Neuronal stem cell (in vitro differentiated cells): ENCODE measurements at regions not wholly inside any gene's neighbourhood (a gene's known extent, or its start where the extent isn't known, plus 50 kb on each side); places are given as distances from the start of the nearest gene placed in this dataset.

ENCODE experiments used
- DNase-seq: peaks from one replicate; pipeline ENCODE4 v3.0.0-alpha.2; 2013; ENCODE audit warnings: low spot score
- H2AFZ ChIP-seq: one replicate; pipeline ENCODE4 v1.6.1; 2013; ENCODE audit warnings: mild to moderate bottlenecking, low read length, inconsistent platforms
- H2AK5ac ChIP-seq: 2 replicates; pipeline ENCODE4 v1.6.1; 2013; ENCODE audit warnings: low read depth, mild to moderate bottlenecking, inconsistent platforms, low read length, moderate library complexity, mixed read lengths
- H2BK120ac ChIP-seq: 2 replicates; pipeline ENCODE4 v1.6.1; 2013; ENCODE audit warnings: low read depth, mild to moderate bottlenecking, inconsistent platforms, low read length, moderate library complexity, mixed read lengths
- H2BK12ac ChIP-seq: one replicate; pipeline ENCODE4 v1.6.1; 2013; ENCODE audit warnings: low read length, inconsistent platforms
- H2BK15ac ChIP-seq: 2 replicates; pipeline ENCODE4 v1.6.1; 2013; ENCODE audit warnings: mild to moderate bottlenecking, low read length, inconsistent platforms, mixed read lengths
- H2BK5ac ChIP-seq: one replicate; pipeline ENCODE4 v1.6.1; 2013; ENCODE audit warnings: inconsistent platforms, mild to moderate bottlenecking, low read length, moderate library complexity
- H3K14ac ChIP-seq: one replicate; pipeline ENCODE4 v1.6.1; 2013; ENCODE audit warnings: low read length, inconsistent platforms
- H3K18ac ChIP-seq: 2 replicates; pipeline ENCODE4 v1.6.1; 2013; ENCODE audit warnings: low read length, inconsistent platforms
- H3K23ac ChIP-seq: 2 replicates; pipeline ENCODE4 v1.6.1; 2013; ENCODE audit warnings: low read depth, mild to moderate bottlenecking, mixed read lengths, low read length, inconsistent platforms; ENCODE audit not compliant: poor library complexity
- H3K27ac ChIP-seq: replicated peaks from 3 replicates; pipeline ENCODE4 v1.5.1; 2013; ENCODE audit warnings: low read length, inconsistent platforms
- H3K27me3 ChIP-seq, 3 experiments: 2 replicates each; pipeline ENCODE4 v1.6.1; 2013; ENCODE audit warnings: low read length in 3 of 3, mild to moderate bottlenecking in 2 of 3, inconsistent platforms in 1 of 3, low read depth in 1 of 3, mixed read lengths in 1 of 3, moderate library complexity in 1 of 3; ENCODE audit not compliant: control insufficient read depth in 3 of 3, insufficient read depth in 3 of 3
- H3K36me3 ChIP-seq, 2 donors: replicated peaks in 1 of 2; 2 replicates each; pipeline ENCODE4 v1.6.1; 2013; ENCODE audit warnings: low read length in 2 of 2; ENCODE audit not compliant: control insufficient read depth in 2 of 2, insufficient read depth in 2 of 2
- H3K4ac ChIP-seq: 2 replicates; pipeline ENCODE4 v1.6.1; 2013; ENCODE audit warnings: inconsistent platforms, mild to moderate bottlenecking, low read length, moderate library complexity
- H3K4me1 ChIP-seq, 2 donors: 1 replicate in 1 of 2; 2 replicates in 1 of 2; pipeline ENCODE4 v1.6.1; 2013; ENCODE audit warnings: low read length in 2 of 2, low read depth in 1 of 2; ENCODE audit not compliant: control insufficient read depth in 2 of 2, insufficient read depth in 1 of 2
- H3K4me2 ChIP-seq: one replicate; pipeline ENCODE4 v1.6.1; 2013; ENCODE audit warnings: mild to moderate bottlenecking, low read length, inconsistent platforms; ENCODE audit not compliant: insufficient read depth, poor library complexity, severe bottlenecking
- H3K4me3 ChIP-seq, 2 donors: 2 replicates each; pipeline ENCODE4 v1.5.1; 2013; ENCODE audit warnings: low read length in 2 of 2, mild to moderate bottlenecking in 2 of 2, inconsistent platforms in 1 of 2, moderate library complexity in 1 of 2
- H3K79me1 ChIP-seq: one replicate; pipeline ENCODE4 v1.6.1; 2013; ENCODE audit warnings: low read depth, mild to moderate bottlenecking, inconsistent platforms, low read length, moderate library complexity
- H3K9ac ChIP-seq: one replicate; pipeline ENCODE4 v1.6.1; 2013; ENCODE audit warnings: mild to moderate bottlenecking, low read depth, low read length, inconsistent platforms; ENCODE audit not compliant: poor library complexity
- H3K9me3 ChIP-seq, 2 donors: replicated peaks in 1 of 2; 2 replicates each; pipeline versions ENCODE3 to v1.6.1; 2013; ENCODE audit warnings: low read length in 2 of 2, mild to moderate bottlenecking in 2 of 2, inconsistent platforms in 1 of 2, low read depth in 1 of 2, mixed read lengths in 1 of 2, moderate library complexity in 1 of 2; ENCODE audit not compliant: control insufficient read depth in 2 of 2, insufficient read depth in 1 of 2
- H4K8ac ChIP-seq: one replicate; pipeline ENCODE4 v1.6.1; 2013; ENCODE audit warnings: low read depth, mild to moderate bottlenecking, inconsistent platforms, low read length, moderate library complexity
- H4K91ac ChIP-seq: one replicate; pipeline ENCODE4 v1.6.1; 2013; ENCODE audit warnings: low read length, low read depth, mild to moderate bottlenecking, inconsistent platforms; ENCODE audit not compliant: poor library complexity
- WGBS, 2 donors: extraction: QIAGEN DNeasy Blood & Tissue Kit; methylation state at CpG; one replicate each; pipeline ENCODE4 v1.1.7; 2013; ENCODE audit warnings: missing lambda C conversion rate in 2 of 2, mixed read lengths in 1 of 2; ENCODE audit not compliant: insufficient read length in 2 of 2, insufficient replicate concordance in 1 of 2; ENCODE audit errors: extremely low coverage in 2 of 2; 5-methylcytosine and 5-hydroxymethylcytosine counted together

- no peaks in the 10 kb centered on the region for H3K79me1 ChIP-seq
- H3K18ac ChIP-seq: no peak overlapping the region
- no peak overlapping the region for H2AFZ ChIP-seq
- H3K9ac ChIP-seq: no peak overlapping the region
- no peak overlapping the region for H2BK12ac ChIP-seq
- no peak overlapping the region for H4K8ac ChIP-seq
- H2BK15ac ChIP-seq: no peak overlapping the region
- H2BK120ac ChIP-seq: no peak overlapping the region
- no peak overlapping the region for H3K4me2 ChIP-seq
- H3K4me3 ChIP-seq: no peak overlapping the region
- no peak for DNase-seq
- H3K23ac ChIP-seq: no peak overlapping the region
- no peak overlapping the region for H3K14ac ChIP-seq
- no peaks in the 10 kb centered on the region for H3K36me3 ChIP-seq
- H3K27me3 ChIP-seq: no peaks in the 10 kb centered on the region
- no peaks in the 10 kb centered on the region for H3K9me3 ChIP-seq
- no peak overlapping the region for H3K4ac ChIP-seq
- H2BK5ac ChIP-seq: no peak overlapping the region
- H3K27ac ChIP-seq: no peak overlapping the region
- no peaks in the 10 kb centered on the region for H3K4me1 ChIP-seq
- no peak overlapping the region for H4K91ac ChIP-seq
- no CpG with 5 or more reads among the region's 2 CpGs for WGBS, 2 donors
- no peak overlapping the region for H2AK5ac ChIP-seq
These were observed 1031.6 kb upstream of the CNTN5 start for GRCh38 chr11:97989121-97989520.

- Histone ChIP-seq H2BK5ac (no peak overlapping the region), H2AFZ (no peak overlapping the region), H3K9me3 (no peaks in the 10 kb centered on the region), H3K27ac (no peak overlapping the region), H3K36me3 (no peaks in the 10 kb centered on the region), H3K14ac (no peak overlapping the region), H2BK120ac (no peak overlapping the region), H4K91ac (no peak overlapping the region), H3K4me3 (no peak overlapping the region), H3K27me3 (no peaks in the 10 kb centered on the region), H3K4ac (no peak overlapping the region), H3K4me2 (no peak overlapping the region), H4K8ac (no peak overlapping the region), H2BK12ac (no peak overlapping the region), H3K79me1 (no peaks in the 10 kb centered on the region), H3K23ac (no peak overlapping the region), H2AK5ac (no peak overlapping the region), H3K9ac (no peak overlapping the region), H3K4me1 (no peaks in the 10 kb centered on the region), H2BK15ac (no peak overlapping the region), H3K18ac (no peak overlapping the region)
- no CpG with 5 or more reads among the region's 4 CpGs for WGBS, 2 donors
- DNase-seq: no peak
These were observed 1030.4 kb upstream of the CNTN5 start for GRCh38 chr11:97990162-97990920.

- Histone ChIP-seq H3K79me1 (no peaks in the 10 kb centered on the region), H3K9me3 (no peaks in the 10 kb centered on the region), H3K14ac (no peak overlapping the region), H2BK120ac (no peak overlapping the region), H3K4ac (no peak overlapping the region), H4K8ac (no peak overlapping the region), H2BK5ac (no peak overlapping the region), H2AK5ac (no peak overlapping the region), H3K36me3 (no peaks in the 10 kb centered on the region), H3K4me2 (no peak overlapping the region), H3K4me3 (no peak overlapping the region), H2BK15ac (no peak overlapping the region), H2BK12ac (no peak overlapping the region), H3K18ac (no peak overlapping the region), H3K9ac (no peak overlapping the region), H3K27me3 (no peaks in the 10 kb centered on the region), H3K4me1 (peaks cover 0 to 3% of the 10 kb centered on the region in 2 donors), H3K23ac (no peak overlapping the region), H4K91ac (no peak overlapping the region), H3K27ac (no peak overlapping the region), H2AFZ (no peak overlapping the region)
- WGBS, 2 donors: no CpG with 5 or more reads among the region's 4 CpGs
- no peak for DNase-seq
These were observed 1027.2 kb upstream of the CNTN5 start for GRCh38 chr11:97993562-97993961.

GRCh38 chr11:97995874-97996273 lies 1024.9 kb upstream of the CNTN5 start:
- Histone ChIP-seq H2BK5ac (no peak overlapping the region), H3K4me2 (no peak overlapping the region), H4K8ac (no peak overlapping the region), H3K27ac (no peak overlapping the region), H3K4me1 (peaks cover 0 to 3% of the 10 kb centered on the region in 2 donors), H3K4me3 (no peak overlapping the region), H3K14ac (no peak overlapping the region), H2AFZ (no peak overlapping the region), H3K9ac (no peak overlapping the region), H3K27me3 (no peaks in the 10 kb centered on the region), H3K4ac (no peak overlapping the region), H2BK15ac (no peak overlapping the region), H3K18ac (no peak overlapping the region), H2BK12ac (no peak overlapping the region), H3K23ac (no peak overlapping the region), H2AK5ac (no peak overlapping the region), H4K91ac (no peak overlapping the region), H3K9me3 (no peaks in the 10 kb centered on the region), H2BK120ac (no peak overlapping the region), H3K36me3 (no peaks in the 10 kb centered on the region), H3K79me1 (no peaks in the 10 kb centered on the region)
- DNase-seq: no peak
- WGBS, 2 donors: no CpG with 5 or more reads among the region's 3 CpGs
